GM12878 (cell line): ENCODE measurements at regions not wholly inside any gene's neighbourhood (a gene's known extent, or its start where the extent isn't known, plus 50 kb on each side); places are given as distances from the start of the nearest gene placed in this dataset.

Experiments used
- ATAC-seq: fragments of 200-7000 bp; cut with Tn5 transposase; 3 replicates; pipeline ENCODE4 v1.9.1; 2020; ENCODE audit warnings: mild to moderate bottlenecking, moderate library complexity
- BruUV-seq: library from RNA; stranded (reverse); fragments of 400-500 nt; replicated peaks from 2 replicates; lab custom pipeline; 2021; lab: Mats Ljungman, UMichigan
- CTCF ChIA-PET: fragments of 300-600 bp; sonication (Branson Sonifier 250); formaldehyde crosslinking; extraction: SDS; loops from one replicate; lab custom pipeline; 2021; ENCODE audit warnings: inconsistent platforms; lab: Yijun Ruan, JAX
- POLR2A ChIA-PET: fragments of 350-600 bp; formaldehyde crosslinking; extraction: SDS; loops from one replicate; lab custom pipeline; 2021; ENCODE audit warnings: inconsistent platforms; lab: Charles Lee
- RAD21 ChIA-PET: fragments of 300-600 bp; sonication (Branson Sonifier 250); formaldehyde crosslinking; loops from one replicate; lab custom pipeline; 2023; ENCODE audit warnings: antibody characterized with exemption; ENCODE audit not compliant: unreplicated experiment; lab: Charles Lee
- SMC1A ChIA-PET: fragments of 300-600 bp; sonication (Branson Sonifier 250); formaldehyde crosslinking; loops from one replicate; lab custom pipeline; 2023; ENCODE audit not compliant: unreplicated experiment, uncharacterized antibody; lab: Charles Lee
- DNase-seq: peaks from one replicate; pipeline ENCODE4 v3.0.0-alpha.2; 2011; ENCODE audit warnings: low read depth, low spot score
- FAIRE-seq: peaks from 3 replicates; lab custom pipeline; 2011; peaks lifted over from hg19 to GRCh38; lab: Jason Lieb, UNC
- H2AFZ ChIP-seq: 2 replicates; pipeline ENCODE4 v1.6.0; 2011; ENCODE audit warnings: low read depth, low read length, control low read depth; ENCODE audit not compliant: control insufficient read depth
- H3K27ac ChIP-seq: 2 replicates; pipeline ENCODE4 v1.5.1; 2011; ENCODE audit warnings: control low read depth; ENCODE audit not compliant: control insufficient read depth, insufficient read depth
- H3K27me3 ChIP-seq, 2 experiments: replicated peaks in 1 of 2; 2 replicates each; pipeline versions ENCODE4 v1.6.0 to v1.6.1; 2011; ENCODE audit warnings: low read length in 1 of 2; ENCODE audit not compliant: control insufficient read depth in 2 of 2, insufficient read depth in 2 of 2
- H3K36me3 ChIP-seq, 2 experiments: 2 replicates each; pipeline ENCODE4 v1.5.1; 2011; ENCODE audit warnings: low read length in 1 of 2; ENCODE audit not compliant: control insufficient read depth in 2 of 2, insufficient read depth in 2 of 2
- H3K4me1 ChIP-seq: 2 replicates; pipeline ENCODE4 v1.6.1; 2011; ENCODE audit warnings: mild to moderate bottlenecking, low read length, moderate library complexity, mixed read lengths; ENCODE audit not compliant: control insufficient read depth, insufficient read depth
- H3K4me2 ChIP-seq: 2 replicates; pipeline ENCODE4 v1.6.0; 2011; ENCODE audit warnings: control low read depth; ENCODE audit not compliant: control insufficient read depth, insufficient read depth
- H3K4me3 ChIP-seq: fragments of 200-600 bp; sonication (generic); 2 replicates; pipeline ENCODE4 v1.5.1; 2016
- H3K79me2 ChIP-seq: 2 replicates; pipeline ENCODE4 v1.6.0; 2011; ENCODE audit warnings: low read length; ENCODE audit not compliant: control insufficient read depth, insufficient read depth
- H3K9ac ChIP-seq: 2 replicates; pipeline ENCODE4 v1.8.0; 2011; ENCODE audit warnings: low read length, control low read depth, mixed read lengths; ENCODE audit not compliant: control insufficient read depth, insufficient read depth
- H3K9me3 ChIP-seq: replicated peaks from 3 replicates; pipeline ENCODE4 v1.5.1; 2011; ENCODE audit warnings: mild to moderate bottlenecking, low read length; ENCODE audit not compliant: control insufficient read depth, insufficient read depth
- H4K20me1 ChIP-seq: 2 replicates; pipeline ENCODE4 v1.6.0; 2011; ENCODE audit not compliant: control insufficient read depth, insufficient read depth
- BACH1 ChIP-seq: fragments of 450-650 bp; IDR thresholded peaks from 2 replicates; pipeline ENCODE4 v1.6.1; 2017; ENCODE audit warnings: mild to moderate bottlenecking, borderline replicate concordance
- CHD1 ChIP-seq: IDR thresholded peaks from 2 replicates; pipeline ENCODE4 v1.6.1; 2012; ENCODE audit warnings: low read depth, low read length, improper control_type of control experiment
- EZH2 ChIP-seq: IDR thresholded peaks from 2 replicates; pipeline ENCODE4 v1.6.1; 2012; ENCODE audit warnings: low read depth, mild to moderate bottlenecking, control low read depth, inconsistent platforms, low read length, borderline replicate concordance; ENCODE audit not compliant: control insufficient read depth
- LARP7 ChIP-seq: fragments of 450-650 bp; IDR thresholded peaks from 2 replicates; pipeline ENCODE4 v1.6.1; 2017; ENCODE audit warnings: mild to moderate bottlenecking
- MTA3 ChIP-seq: IDR thresholded peaks from 2 replicates; pipeline ENCODE4 v1.6.1; 2012; ENCODE audit warnings: low read length, inconsistent platforms, borderline replicate concordance
- PAX5 ChIP-seq: IDR thresholded peaks from 2 replicates; pipeline ENCODE4 v1.6.1; 2011; ENCODE audit warnings: low read depth, low read length, borderline replicate concordance
- PML ChIP-seq: IDR thresholded peaks from 2 replicates; pipeline ENCODE4 v1.6.1; 2012; ENCODE audit warnings: low read length, inconsistent platforms
- POLR2AphosphoS5 ChIP-seq: IDR thresholded peaks from 2 replicates; pipeline ENCODE4 v1.6.1; 2011; ENCODE audit warnings: mild to moderate bottlenecking, low read length, inconsistent platforms
- SUPT20H ChIP-seq: IDR thresholded peaks from 2 replicates; pipeline ENCODE4 v1.6.1; 2011; ENCODE audit warnings: low read depth, mild to moderate bottlenecking, low read length, moderate library complexity, borderline replicate concordance; ENCODE audit not compliant: control insufficient read depth
- TARDBP ChIP-seq: IDR thresholded peaks from 2 replicates; pipeline ENCODE4 v1.6.1; 2016; ENCODE audit warnings: borderline replicate concordance
- WGBS: methylation state at CpG from one replicate; pipeline ENCODE4 v1.1.6; 2016; ENCODE audit warnings: low lambda C conversion rate; ENCODE audit not compliant: insufficient replicate concordance, insufficient coverage; ENCODE audit errors: missing lambda C conversion rate; 5-methylcytosine and 5-hydroxymethylcytosine counted together
- in situ Hi-C: fragments of 300-500 bp; cut with MboI; formaldehyde crosslinking; loops from 9 replicates; pipeline ENCODE4 v1.14.3; 2018; ENCODE audit warnings: mixed read lengths
- intact Hi-C: fragments of 100-400 bp; cut with micrococcal nuclease; formaldehyde crosslinking; loops from one replicate; pipeline ENCODE4 v1.14.2; 2022; ENCODE audit not compliant: unreplicated experiment
- TF ChIP-seq, protein P1 (sequence below): fragments of 450-650 bp; IDR thresholded peaks from 2 replicates; pipeline ENCODE4 v1.6.1; 2017; ENCODE audit warnings: mild to moderate bottlenecking, moderate library complexity
- TF ChIP-seq, protein P2 (sequence below): fragments of 450-650 bp; IDR thresholded peaks from 2 replicates; pipeline ENCODE4 v1.6.1; 2017; ENCODE audit warnings: low read depth, mild to moderate bottlenecking, moderate library complexity
- TF ChIP-seq, protein P3 (sequence below): IDR thresholded peaks from 2 replicates; pipeline ENCODE4 v1.6.1; 2012; ENCODE audit warnings: mild to moderate bottlenecking, low read depth, low read length

DNA sequence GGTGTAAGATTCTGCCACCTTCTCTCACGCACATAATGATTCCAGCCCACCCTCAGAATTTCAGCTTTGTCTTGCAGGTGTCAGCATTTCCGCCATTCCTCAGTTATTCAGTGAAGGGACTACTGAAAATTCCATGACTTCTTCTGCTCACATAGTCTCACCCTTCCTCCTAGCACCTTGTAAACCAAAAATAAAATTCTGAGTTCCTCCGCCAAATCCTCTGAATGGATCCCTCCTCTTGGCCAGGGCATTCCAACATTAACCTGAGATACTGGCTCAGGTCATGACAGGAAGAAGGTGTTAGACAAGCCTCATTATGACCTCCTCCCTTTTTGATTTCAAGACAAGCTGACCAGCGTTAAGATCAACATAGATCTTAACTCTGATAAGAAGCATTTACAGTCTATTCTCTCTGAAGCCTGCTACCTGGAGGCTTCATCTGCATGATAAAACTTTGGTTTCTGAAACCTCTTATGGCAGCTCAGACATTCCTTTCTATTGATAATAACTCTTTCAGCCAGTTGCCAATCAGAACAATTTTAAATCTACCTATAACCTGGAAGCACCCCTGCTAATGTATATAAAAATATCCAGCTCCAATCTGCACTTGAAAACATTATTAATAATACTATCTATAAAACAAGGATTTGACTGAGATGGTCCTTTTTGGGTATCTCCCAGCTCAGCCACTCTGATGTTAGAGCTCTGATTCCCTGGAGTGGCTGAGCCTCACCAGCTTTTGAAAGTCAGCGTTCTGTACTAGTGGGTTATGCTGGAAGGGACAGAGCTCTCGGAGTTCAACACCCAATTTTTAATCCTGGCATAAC lies 136.4 kb upstream of the APCDD1 start:
- DNase-seq (no peak), ATAC-seq (no peak), FAIRE-seq (no peak)
- TF ChIP-seq MTA3 (no peak), PML (no peak), TARDBP (no peak), CHD1 (no peak), POLR2AphosphoS5 (no peak), LARP7 (no peak), BACH1 (no peak), PAX5 (no peak), SUPT20H (no peak), EZH2 (no peak)
- TF ChIP-seq, protein P1, sequence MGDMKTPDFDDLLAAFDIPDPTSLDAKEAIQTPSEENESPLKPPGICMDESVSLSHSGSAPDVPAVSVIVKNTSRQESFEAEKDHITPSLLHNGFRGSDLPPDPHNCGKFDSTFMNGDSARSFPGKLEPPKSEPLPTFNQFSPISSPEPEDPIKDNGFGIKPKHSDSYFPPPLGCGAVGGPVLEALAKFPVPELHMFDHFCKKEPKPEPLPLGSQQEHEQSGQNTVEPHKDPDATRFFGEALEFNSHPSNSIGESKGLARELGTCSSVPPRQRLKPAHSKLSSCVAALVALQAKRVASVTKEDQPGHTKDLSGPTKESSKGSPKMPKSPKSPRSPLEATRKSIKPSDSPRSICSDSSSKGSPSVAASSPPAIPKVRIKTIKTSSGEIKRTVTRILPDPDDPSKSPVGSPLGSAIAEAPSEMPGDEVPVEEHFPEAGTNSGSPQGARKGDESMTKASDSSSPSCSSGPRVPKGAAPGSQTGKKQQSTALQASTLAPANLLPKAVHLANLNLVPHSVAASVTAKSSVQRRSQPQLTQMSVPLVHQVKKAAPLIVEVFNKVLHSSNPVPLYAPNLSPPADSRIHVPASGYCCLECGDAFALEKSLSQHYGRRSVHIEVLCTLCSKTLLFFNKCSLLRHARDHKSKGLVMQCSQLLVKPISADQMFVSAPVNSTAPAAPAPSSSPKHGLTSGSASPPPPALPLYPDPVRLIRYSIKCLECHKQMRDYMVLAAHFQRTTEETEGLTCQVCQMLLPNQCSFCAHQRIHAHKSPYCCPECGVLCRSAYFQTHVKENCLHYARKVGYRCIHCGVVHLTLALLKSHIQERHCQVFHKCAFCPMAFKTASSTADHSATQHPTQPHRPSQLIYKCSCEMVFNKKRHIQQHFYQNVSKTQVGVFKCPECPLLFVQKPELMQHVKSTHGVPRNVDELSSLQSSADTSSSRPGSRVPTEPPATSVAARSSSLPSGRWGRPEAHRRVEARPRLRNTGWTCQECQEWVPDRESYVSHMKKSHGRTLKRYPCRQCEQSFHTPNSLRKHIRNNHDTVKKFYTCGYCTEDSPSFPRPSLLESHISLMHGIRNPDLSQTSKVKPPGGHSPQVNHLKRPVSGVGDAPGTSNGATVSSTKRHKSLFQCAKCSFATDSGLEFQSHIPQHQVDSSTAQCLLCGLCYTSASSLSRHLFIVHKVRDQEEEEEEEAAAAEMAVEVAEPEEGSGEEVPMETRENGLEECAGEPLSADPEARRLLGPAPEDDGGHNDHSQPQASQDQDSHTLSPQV = no peak
- TF ChIP-seq, protein P2, sequence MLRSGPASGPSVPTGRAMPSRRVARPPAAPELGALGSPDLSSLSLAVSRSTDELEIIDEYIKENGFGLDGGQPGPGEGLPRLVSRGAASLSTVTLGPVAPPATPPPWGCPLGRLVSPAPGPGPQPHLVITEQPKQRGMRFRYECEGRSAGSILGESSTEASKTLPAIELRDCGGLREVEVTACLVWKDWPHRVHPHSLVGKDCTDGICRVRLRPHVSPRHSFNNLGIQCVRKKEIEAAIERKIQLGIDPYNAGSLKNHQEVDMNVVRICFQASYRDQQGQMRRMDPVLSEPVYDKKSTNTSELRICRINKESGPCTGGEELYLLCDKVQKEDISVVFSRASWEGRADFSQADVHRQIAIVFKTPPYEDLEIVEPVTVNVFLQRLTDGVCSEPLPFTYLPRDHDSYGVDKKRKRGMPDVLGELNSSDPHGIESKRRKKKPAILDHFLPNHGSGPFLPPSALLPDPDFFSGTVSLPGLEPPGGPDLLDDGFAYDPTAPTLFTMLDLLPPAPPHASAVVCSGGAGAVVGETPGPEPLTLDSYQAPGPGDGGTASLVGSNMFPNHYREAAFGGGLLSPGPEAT = no peak
- TF ChIP-seq, protein P3, sequence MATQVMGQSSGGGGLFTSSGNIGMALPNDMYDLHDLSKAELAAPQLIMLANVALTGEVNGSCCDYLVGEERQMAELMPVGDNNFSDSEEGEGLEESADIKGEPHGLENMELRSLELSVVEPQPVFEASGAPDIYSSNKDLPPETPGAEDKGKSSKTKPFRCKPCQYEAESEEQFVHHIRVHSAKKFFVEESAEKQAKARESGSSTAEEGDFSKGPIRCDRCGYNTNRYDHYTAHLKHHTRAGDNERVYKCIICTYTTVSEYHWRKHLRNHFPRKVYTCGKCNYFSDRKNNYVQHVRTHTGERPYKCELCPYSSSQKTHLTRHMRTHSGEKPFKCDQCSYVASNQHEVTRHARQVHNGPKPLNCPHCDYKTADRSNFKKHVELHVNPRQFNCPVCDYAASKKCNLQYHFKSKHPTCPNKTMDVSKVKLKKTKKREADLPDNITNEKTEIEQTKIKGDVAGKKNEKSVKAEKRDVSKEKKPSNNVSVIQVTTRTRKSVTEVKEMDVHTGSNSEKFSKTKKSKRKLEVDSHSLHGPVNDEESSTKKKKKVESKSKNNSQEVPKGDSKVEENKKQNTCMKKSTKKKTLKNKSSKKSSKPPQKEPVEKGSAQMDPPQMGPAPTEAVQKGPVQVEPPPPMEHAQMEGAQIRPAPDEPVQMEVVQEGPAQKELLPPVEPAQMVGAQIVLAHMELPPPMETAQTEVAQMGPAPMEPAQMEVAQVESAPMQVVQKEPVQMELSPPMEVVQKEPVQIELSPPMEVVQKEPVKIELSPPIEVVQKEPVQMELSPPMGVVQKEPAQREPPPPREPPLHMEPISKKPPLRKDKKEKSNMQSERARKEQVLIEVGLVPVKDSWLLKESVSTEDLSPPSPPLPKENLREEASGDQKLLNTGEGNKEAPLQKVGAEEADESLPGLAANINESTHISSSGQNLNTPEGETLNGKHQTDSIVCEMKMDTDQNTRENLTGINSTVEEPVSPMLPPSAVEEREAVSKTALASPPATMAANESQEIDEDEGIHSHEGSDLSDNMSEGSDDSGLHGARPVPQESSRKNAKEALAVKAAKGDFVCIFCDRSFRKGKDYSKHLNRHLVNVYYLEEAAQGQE = no peak
- peaks cover 0 to 2% of the 10 kb centered on the region in 2 experiments; a peak in 1 of 4 replicates for H3K27me3 ChIP-seq
- no peak overlapping the region for H3K4me2 ChIP-seq
- ChIA-PET SMC1A (no interaction called here), CTCF (interaction anchor here (0.8 to 1.2 kb wide), 2 partner anchors 10 to 346 kb away, joined by 3 read pairs; no protein-coding TSS in a partner anchor), POLR2A (no interaction called here), RAD21 (no interaction called here)
- no peaks in the 10 kb centered on the region for H3K79me2 ChIP-seq
- no peak overlapping the region for H3K4me3 ChIP-seq
- H3K4me1 ChIP-seq = no peaks in the 10 kb centered on the region
- H3K27ac ChIP-seq = no peak overlapping the region
- H2AFZ ChIP-seq = no peak overlapping the region
- no peaks in the 10 kb centered on the region for H4K20me1 ChIP-seq
- no peaks in the 10 kb centered on the region for H3K9me3 ChIP-seq
- no peak overlapping the region for H3K9ac ChIP-seq
- H3K36me3 ChIP-seq = no peaks in the 10 kb centered on the region
- 38% methylated on average over 6 of the region's 6 CpGs for WGBS
- intact Hi-C loops = no loop called here
- in situ Hi-C loops = loop anchor here (25.0 kb wide), 1 partner anchor 1481 kb away; no protein-coding TSS in a partner anchor
- no TSS peak for BruUV-seq
